AG09319 (cell line): ENCODE measurements at regions not wholly inside any gene's neighbourhood (a gene's known extent, or its start where the extent isn't known, plus 50 kb on each side); places are given as distances from the start of the nearest gene placed in this dataset.
"Not testable (repeated sequence)": the region's sequence is repeated elsewhere in the genome, so short reads cannot be mapped to it uniquely, and the experiment has no call there.

Experiments used
- DNase-seq: peaks from one replicate; pipeline ENCODE4 v3.0.0-alpha.2; 2010; ENCODE audit warnings: low read depth; ENCODE audit errors: extremely low read depth
- CTCF ChIP-seq: IDR thresholded peaks from 2 replicates; pipeline ENCODE4 v1.5.1; 2011; ENCODE audit warnings: low read depth, mild to moderate bottlenecking, inconsistent platforms, low read length, moderate library complexity

- no peak for TF ChIP-seq CTCF
- no peak for DNase-seq
These were observed 88.5 kb upstream of the GOLGA8J start for GRCh38 chr15:29994284-29994683.

GRCh38 chr15:29990954-29991353 lies 91.8 kb upstream of the GOLGA8J start:
- DNase-seq = no peak
- TF ChIP-seq CTCF = no peak

- no peak for DNase-seq
- TF ChIP-seq CTCF = no peak
These were observed 92.7 kb upstream of the GOLGA8J start for GRCh38 chr15:29990035-29990434.

- DNase-seq = no peak
- no peak for TF ChIP-seq CTCF
These were observed 94.1 kb upstream of the GOLGA8J start for GRCh38 chr15:29988701-29989100.

GRCh38 chr15:29986946-29987345 lies 95.8 kb upstream of the GOLGA8J start:
- DNase-seq = no peak

GRCh38 chr15:29978411-29979382 lies 104.1 kb upstream of the GOLGA8J start:
- DNase-seq = no peak
- TF ChIP-seq CTCF = no peak

More at GRCh38 chr15:29986946-29987345, 95.8 kb upstream of the GOLGA8J start:
- no peak for TF ChIP-seq CTCF

GRCh38 chr15:29974056-29974455 lies 108.7 kb upstream of the GOLGA8J start:
- not testable (repeated sequence) for DNase-seq
